Germinal center (tissue), 1 donor: ENCODE measurements at regions not wholly inside any gene's neighbourhood (a gene's known extent, or its start where the extent isn't known, plus 50 kb on each side); places are given as distances from the start of the nearest gene placed in this dataset.

Experiments used
- DNase-seq: peaks from one replicate; pipeline ENCODE4 v3.0.0; 2012; ENCODE audit warnings: mixed read lengths, low spot score

- DNase-seq = no peak
Measured at GRCh38 chr1:201612645-201613044, 73.7 kb downstream of the NAV1 start.

GRCh38 chr1:201614262-201615015, 75.5 kb downstream of the NAV1 start:
- no peak for DNase-seq

GRCh38 chr1:201617157-201617556, 78.2 kb downstream of the NAV1 start:
- DNase-seq = no peak

GRCh38 chr1:201618389-201618788, 79.5 kb downstream of the NAV1 start:
- no peak for DNase-seq

GRCh38 chr1:201618905-201619304, 80.0 kb downstream of the NAV1 start:
- DNase-seq = no peak

GRCh38 chr1:201619513-201619912, 80.6 kb downstream of the NAV1 start:
- DNase-seq = no peak

GRCh38 chr1:201622353-201622752, 83.4 kb downstream of the NAV1 start:
- no peak for DNase-seq

- no peak for DNase-seq
Measured at GRCh38 chr1:201622824-201623223, 83.9 kb downstream of the NAV1 start.

GRCh38 chr1:201624741-201625225, 85.9 kb downstream of the NAV1 start:
- no peak for DNase-seq

- no peak for DNase-seq
Measured at GRCh38 chr1:201625226-201625761, 86.4 kb downstream of the NAV1 start.

GRCh38 chr1:201625851-201626251, 86.9 kb downstream of the NAV1 start:
- DNase-seq = no peak

GRCh38 chr1:201626629-201627275, 87.8 kb downstream of the NAV1 start:
- DNase-seq = no peak

- DNase-seq = no peak
Measured at GRCh38 chr1:201628490-201628889, 89.6 kb downstream of the NAV1 start.

- no peak for DNase-seq
Measured at GRCh38 chr1:201630582-201630981, 91.7 kb downstream of the NAV1 start.

- no peak for DNase-seq
Measured at GRCh38 chr1:201631037-201631436, 92.1 kb downstream of the NAV1 start.

- no peak for DNase-seq
Measured at GRCh38 chr1:201632364-201632952, 93.5 kb downstream of the NAV1 start.

- DNase-seq = no peak
Measured at GRCh38 chr1:201633297-201633696, 94.4 kb downstream of the NAV1 start.

GRCh38 chr1:201633811-201634210, 94.9 kb downstream of the NAV1 start:
- DNase-seq = no peak

GRCh38 chr1:201634261-201634660, 95.3 kb downstream of the NAV1 start:
- DNase-seq = no peak

- DNase-seq = no peak
Measured at GRCh38 chr1:201636097-201636496, 97.2 kb downstream of the NAV1 start.

GRCh38 chr1:201636510-201636971, 97.6 kb downstream of the NAV1 start:
- DNase-seq = no peak

GRCh38 chr1:201637282-201638079, 98.6 kb downstream of the NAV1 start:
- no peak for DNase-seq
